ENCODE measurements at regions not wholly inside any gene's neighbourhood (a gene's known extent, or its start where the extent isn't known, plus 50 kb on each side); places are given as distances from the start of the nearest gene placed in this dataset.

- peaks cover 13% of the 10 kb centered on the region for H3K4me1 Mint-ChIP-seq (ENCODE audit: low read depth, unreplicated experiment)
- H3K27ac Mint-ChIP-seq (ENCODE audit: unreplicated experiment), result no peak overlapping the region
- peaks cover 4% of the 10 kb centered on the region for H3K9me3 Mint-ChIP-seq (ENCODE audit: unreplicated experiment)
- peaks cover 4% of the 10 kb centered on the region for H3K27me3 Mint-ChIP-seq (ENCODE audit: unreplicated experiment)
- no peaks in the 10 kb centered on the region for H3K36me3 Mint-ChIP-seq (ENCODE audit: unreplicated experiment)
- no peak for TF ChIP-seq CTCF (IDR thresholded peaks at IDR 0.05; ENCODE audit: partially characterized antibody, unreplicated experiment)
- no peak overlapping the region for H3K4me3 Mint-ChIP-seq (ENCODE audit: unreplicated experiment)
- no peak for DNase-seq
These were observed 74.1 kb upstream of the SPATA12 start for GRCh38 chr3:56986347-56986746.

GRCh38 chr3:56985878-56986277 lies 74.6 kb upstream of the SPATA12 start:
- H3K36me3 Mint-ChIP-seq (ENCODE audit: unreplicated experiment), result no peaks in the 10 kb centered on the region
- no peak for TF ChIP-seq CTCF (IDR thresholded peaks at IDR 0.05; ENCODE audit: partially characterized antibody, unreplicated experiment)
- DNase-seq, result no peak
- H3K27me3 Mint-ChIP-seq (ENCODE audit: unreplicated experiment), result peaks cover 4% of the 10 kb centered on the region
- no peak overlapping the region for H3K27ac Mint-ChIP-seq (ENCODE audit: unreplicated experiment)
- peaks cover 11% of the 10 kb centered on the region for H3K4me1 Mint-ChIP-seq (ENCODE audit: low read depth, unreplicated experiment)
- H3K4me3 Mint-ChIP-seq (ENCODE audit: unreplicated experiment), result no peak overlapping the region
- H3K9me3 Mint-ChIP-seq (ENCODE audit: unreplicated experiment), result peaks cover 4% of the 10 kb centered on the region

- Mint-ChIP-seq H3K4me1 (ENCODE audit: low read depth, unreplicated experiment) (peaks cover 11% of the 10 kb centered on the region), H3K36me3 (ENCODE audit: unreplicated experiment) (no peaks in the 10 kb centered on the region), H3K27ac (ENCODE audit: unreplicated experiment) (no peak overlapping the region), H3K4me3 (ENCODE audit: unreplicated experiment) (no peak overlapping the region), H3K27me3 (ENCODE audit: unreplicated experiment) (peaks cover 4% of the 10 kb centered on the region), H3K9me3 (ENCODE audit: unreplicated experiment) (peaks cover 4% of the 10 kb centered on the region)
- TF ChIP-seq CTCF (IDR thresholded peaks at IDR 0.05; ENCODE audit: partially characterized antibody, unreplicated experiment), result no peak
- DNase-seq, result no peak
These were observed 75.0 kb upstream of the SPATA12 start for GRCh38 chr3:56985460-56985859.

- H3K27ac Mint-ChIP-seq (ENCODE audit: unreplicated experiment), result no peak overlapping the region
- H3K36me3 Mint-ChIP-seq (ENCODE audit: unreplicated experiment), result no peaks in the 10 kb centered on the region
- no peak overlapping the region for H3K4me3 Mint-ChIP-seq (ENCODE audit: unreplicated experiment)
- TF ChIP-seq CTCF (IDR thresholded peaks at IDR 0.05; ENCODE audit: partially characterized antibody, unreplicated experiment), result no peak
- peaks cover 7% of the 10 kb centered on the region for H3K4me1 Mint-ChIP-seq (ENCODE audit: low read depth, unreplicated experiment)
- H3K9me3 Mint-ChIP-seq (ENCODE audit: unreplicated experiment), result peaks cover 3% of the 10 kb centered on the region
- no peak for DNase-seq
- peaks cover 4% of the 10 kb centered on the region for H3K27me3 Mint-ChIP-seq (ENCODE audit: unreplicated experiment)
These were observed 77.0 kb upstream of the SPATA12 start for GRCh38 chr3:56983427-56983826.

GRCh38 chr3:56981445-56982230 lies 78.8 kb upstream of the SPATA12 start:
- Mint-ChIP-seq H3K9me3 (ENCODE audit: unreplicated experiment) (peaks cover 2% of the 10 kb centered on the region), H3K4me3 (ENCODE audit: unreplicated experiment) (no peak overlapping the region), H3K36me3 (ENCODE audit: unreplicated experiment) (no peaks in the 10 kb centered on the region), H3K27ac (ENCODE audit: unreplicated experiment) (no peak overlapping the region), H3K27me3 (ENCODE audit: unreplicated experiment) (peaks cover 2% of the 10 kb centered on the region), H3K4me1 (ENCODE audit: low read depth, unreplicated experiment) (peaks cover 15% of the 10 kb centered on the region)
- DNase-seq, result no peak
- no peak for TF ChIP-seq CTCF (IDR thresholded peaks at IDR 0.05; ENCODE audit: partially characterized antibody, unreplicated experiment)

All from glutamatergic neuron (in vitro differentiated cells).